Liver (tissue), 8 donors: ENCODE measurements at regions not wholly inside any gene's neighbourhood (a gene's known extent, or its start where the extent isn't known, plus 50 kb on each side); places are given as distances from the start of the nearest gene placed in this dataset.
A peak's percentile ranks its signal among the peaks of the same experiment; 100 is the strongest.

Experiments
- DNase-seq: peaks from one replicate; pipeline ENCODE4 v3.0.0-alpha.2; 2017; ENCODE audit warnings: low spot score
- H3K27ac ChIP-seq, 2 donors: one replicate each; pipeline ENCODE4 v1.7.0; 2013; ENCODE audit warnings: inconsistent platforms in 2 of 2, low read length in 2 of 2, control low read depth in 1 of 2, low read depth in 1 of 2, mild to moderate bottlenecking in 1 of 2
- H3K27me3 ChIP-seq, 4 donors: one replicate each; pipeline versions ENCODE4 v1.6.1 to v1.7.0; 2013; ENCODE audit warnings: low read length in 3 of 4, inconsistent platforms in 1 of 4, mild to moderate bottlenecking in 1 of 4, moderate library complexity in 1 of 4; ENCODE audit not compliant: control insufficient read depth in 4 of 4, insufficient read depth in 4 of 4
- H3K36me3 ChIP-seq, 4 donors: one replicate each; pipeline versions ENCODE4 v1.6.1 to v1.7.0; 2013; ENCODE audit warnings: low read length in 3 of 4, mild to moderate bottlenecking in 3 of 4, low read depth in 1 of 4, moderate library complexity in 1 of 4; ENCODE audit not compliant: control insufficient read depth in 4 of 4, insufficient read depth in 3 of 4
- H3K4me1 ChIP-seq, 4 donors: one replicate each; pipeline versions ENCODE4 v1.6.1 to v1.7.0; 2013; ENCODE audit warnings: low read length in 3 of 4, mild to moderate bottlenecking in 3 of 4, moderate library complexity in 1 of 4; ENCODE audit not compliant: control insufficient read depth in 4 of 4, insufficient read depth in 4 of 4
- H3K4me3 ChIP-seq, 3 donors: one replicate each; pipeline versions ENCODE4 v1.6.1 to v1.7.0; 2013; ENCODE audit warnings: low read length in 3 of 3, control low read depth in 1 of 3, low read depth in 1 of 3, mild to moderate bottlenecking in 1 of 3
- H3K9ac ChIP-seq, 2 donors: one replicate each; pipeline ENCODE4 v1.7.0; 2013; ENCODE audit warnings: low read length in 2 of 2, mild to moderate bottlenecking in 2 of 2, moderate library complexity in 2 of 2, control low read depth in 1 of 2, low read depth in 1 of 2
- H3K9me3 ChIP-seq, 4 donors: one replicate each; pipeline versions ENCODE4 v1.6.1 to v1.7.0; 2013; ENCODE audit warnings: low read length in 3 of 4; ENCODE audit not compliant: control insufficient read depth in 4 of 4
- ATF3 ChIP-seq: IDR thresholded peaks from 2 replicates; pipeline ENCODE4 v1.6.1; 2016; ENCODE audit warnings: antibody characterized with exemption
- CTCF ChIP-seq: fragments of 150-350 bp; IDR thresholded peaks from 2 replicates; pipeline ENCODE4 v1.5.1; 2017; ENCODE audit warnings: improper control_type of control experiment, low read depth, low read length; ENCODE audit not compliant: missing input control
- EGR1 ChIP-seq, 2 donors: IDR thresholded peaks; 2 replicates each; pipeline ENCODE4 v1.6.1; 2016 to 2018; ENCODE audit warnings: antibody characterized with exemption in 2 of 2, low read depth in 2 of 2
- FOXA1 ChIP-seq: IDR thresholded peaks from 2 replicates; pipeline ENCODE4 v1.6.1; 2016; ENCODE audit warnings: antibody characterized with exemption
- FOXA2 ChIP-seq: IDR thresholded peaks from 2 replicates; pipeline ENCODE4 v1.6.1; 2016; ENCODE audit warnings: antibody characterized with exemption
- GABPA ChIP-seq, 2 donors: IDR thresholded peaks in 1 of 2; conservative IDR thresholded peaks in 1 of 2; 2 replicates each; pipeline ENCODE4 v1.6.1; 2016; ENCODE audit warnings: antibody characterized with exemption in 2 of 2, mild to moderate bottlenecking in 1 of 2, moderate library complexity in 1 of 2
- HNF4A ChIP-seq, 2 donors: conservative IDR thresholded peaks; 2 replicates each; pipeline ENCODE4 v1.6.1; 2016; ENCODE audit warnings: antibody characterized with exemption in 2 of 2, mild to moderate bottlenecking in 2 of 2
- HNF4G ChIP-seq: IDR thresholded peaks from 2 replicates; pipeline ENCODE4 v1.6.1; 2016; ENCODE audit warnings: antibody characterized with exemption
- JUND ChIP-seq, 2 donors: IDR thresholded peaks; 2 replicates each; pipeline ENCODE4 v1.6.1; 2016; ENCODE audit warnings: antibody characterized with exemption in 2 of 2
- MAX ChIP-seq: IDR thresholded peaks from 2 replicates; pipeline ENCODE4 v1.6.1; 2016; ENCODE audit warnings: antibody characterized with exemption
- NR2F2 ChIP-seq: IDR thresholded peaks from 2 replicates; pipeline ENCODE4 v1.6.1; 2016; ENCODE audit warnings: antibody characterized with exemption
- RAD21 ChIP-seq, 2 donors: IDR thresholded peaks; 2 replicates each; pipeline ENCODE4 v1.6.1; 2016; ENCODE audit warnings: antibody characterized with exemption in 2 of 2, mild to moderate bottlenecking in 2 of 2
- REST ChIP-seq: IDR thresholded peaks from 2 replicates; pipeline ENCODE4 v1.6.1; 2016; ENCODE audit warnings: antibody characterized with exemption, mild to moderate bottlenecking
- RXRA ChIP-seq, 2 donors: IDR thresholded peaks; 2 replicates each; pipeline ENCODE4 v1.6.1; 2017 to 2018; ENCODE audit warnings: antibody characterized with exemption in 2 of 2, mild to moderate bottlenecking in 1 of 2
- SP1 ChIP-seq: IDR thresholded peaks from 2 replicates; pipeline ENCODE4 v1.6.1; 2018; ENCODE audit warnings: antibody characterized with exemption, mild to moderate bottlenecking
- TAF1 ChIP-seq: conservative IDR thresholded peaks from 2 replicates; pipeline ENCODE4 v1.6.1; 2016; ENCODE audit warnings: antibody characterized with exemption, mild to moderate bottlenecking
- YY1 ChIP-seq: IDR thresholded peaks from 2 replicates; pipeline ENCODE4 v1.6.1; 2016; ENCODE audit warnings: antibody characterized with exemption, mild to moderate bottlenecking
- WGBS: extraction: QIAGEN DNeasy Blood & Tissue Kit; methylation state at CpG from one replicate; pipeline ENCODE4 v1.1.7; 2013; 5-methylcytosine and 5-hydroxymethylcytosine counted together
- TF ChIP-seq, protein P1 (sequence below): IDR thresholded peaks from 2 replicates; pipeline ENCODE4 v1.6.1; 2016; ENCODE audit warnings: antibody characterized with exemption
- donor health status: healthy.
- donor health status: healthy.
- donor health status: healthy.
- donor health status: healthy.
- donor health status: healthy.

DNA sequence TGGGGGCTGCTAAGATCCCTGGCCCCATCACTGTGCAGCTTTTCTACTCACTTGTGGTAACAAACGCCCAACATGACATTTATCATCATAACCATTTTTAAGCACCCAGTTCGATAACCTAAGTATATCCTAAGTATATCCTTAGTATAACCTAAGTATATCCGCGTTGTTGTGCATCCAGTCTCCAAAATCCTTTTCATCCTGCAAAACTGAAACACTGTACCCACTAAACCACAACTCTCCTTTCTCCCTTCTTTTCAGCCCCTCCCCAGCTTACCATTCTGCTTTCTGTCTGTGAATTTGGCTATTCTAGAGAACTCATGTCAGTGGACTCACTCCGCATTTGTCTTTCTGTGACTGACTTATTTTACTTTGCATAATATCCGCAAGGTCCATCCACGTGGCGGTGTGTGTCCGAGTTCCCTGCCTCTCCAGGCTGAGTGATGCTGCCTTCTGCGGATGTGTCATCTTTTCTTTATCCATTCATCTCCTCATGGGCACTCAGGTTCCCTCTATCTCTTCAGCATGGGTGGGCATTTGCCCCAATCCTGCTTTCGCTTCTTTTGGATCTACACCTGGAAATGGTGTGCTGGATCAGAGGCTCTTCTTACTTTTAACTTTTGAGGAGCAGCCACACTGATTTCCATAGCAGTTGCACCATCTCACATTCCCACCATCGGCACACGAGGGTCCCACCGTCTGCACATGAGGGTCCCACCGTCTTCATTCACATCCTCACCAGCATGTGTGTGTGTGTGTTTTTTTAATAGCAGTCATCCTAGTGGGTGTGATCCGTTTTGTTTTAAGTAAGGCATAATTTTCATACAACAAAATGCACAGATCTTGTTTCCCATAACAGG lies 82.4 kb upstream of the CLDN5 start:
- H3K27me3 ChIP-seq: no peaks in the 10 kb centered on the region
- TF ChIP-seq HNF4G: no peak
- no peak for TF ChIP-seq JUND (IDR thresholded peaks at IDR 0.05)
- WGBS: 92% methylated on average over 16 of the region's 16 CpGs
- H3K27ac ChIP-seq: peak overlapping the region; percentile 88 to 98
- H3K9me3 ChIP-seq: no peaks in the 10 kb centered on the region
- H3K9ac ChIP-seq: peak overlapping the region in 1 of 2 donors; percentile 66
- peaks cover 12 to 46% (median 25%) of the 10 kb centered on the region in 4 donors for H3K4me1 ChIP-seq
- no peak for DNase-seq
- H3K4me3 ChIP-seq: peak overlapping the region in 1 of 3 donors; percentile 15
- H3K36me3 ChIP-seq: no peaks in the 10 kb centered on the region

- DNase-seq: peak; percentile 55
- Histone ChIP-seq H3K27me3 (no peaks in the 10 kb centered on the region), H3K4me3 (peak overlapping the region in 1 of 3 donors; percentile 15), H3K9me3 (no peaks in the 10 kb centered on the region), H3K36me3 (no peaks in the 10 kb centered on the region), H3K4me1 (peaks cover 12 to 46% (median 25%) of the 10 kb centered on the region in 4 donors), H3K9ac (peak overlapping the region in 1 of 2 donors; percentile 66), H3K27ac (peak overlapping the region; percentile 88 to 98)
- WGBS: 22% methylated on average over 25 of the region's 25 CpGs
- TF ChIP-seq SP1 (peak; percentile 100), EGR1 (IDR thresholded peaks at IDR 0.05; ENCODE audit: low read depth in 2 of 2) (peak; percentile 33 to 75), HNF4A (conservative IDR thresholded peaks at IDR 0.05) (peak; percentile 67 to 84), FOXA2 (peak; percentile 88), RAD21 (IDR thresholded peaks at IDR 0.05) (peak; percentile 34 to 52), GABPA (IDR thresholded peaks at IDR 0.05 in 1 of 2, conservative IDR thresholded peaks at IDR 0.05 in 1 of 2) (peak; percentile 51 to 75), CTCF (no peak), NR2F2 (no peak), RXRA (IDR thresholded peaks at IDR 0.05) (peak; percentile 92 to 97), JUND (IDR thresholded peaks at IDR 0.05) (peak; percentile 80 to 87), FOXA1 (peak; percentile 93), REST (peak; percentile 90), ATF3 (peak; percentile 87), MAX (peak; percentile 98), HNF4G (peak; percentile 53), TAF1 (peak; percentile 61), YY1 (peak; percentile 88)
- TF ChIP-seq, protein P1, sequence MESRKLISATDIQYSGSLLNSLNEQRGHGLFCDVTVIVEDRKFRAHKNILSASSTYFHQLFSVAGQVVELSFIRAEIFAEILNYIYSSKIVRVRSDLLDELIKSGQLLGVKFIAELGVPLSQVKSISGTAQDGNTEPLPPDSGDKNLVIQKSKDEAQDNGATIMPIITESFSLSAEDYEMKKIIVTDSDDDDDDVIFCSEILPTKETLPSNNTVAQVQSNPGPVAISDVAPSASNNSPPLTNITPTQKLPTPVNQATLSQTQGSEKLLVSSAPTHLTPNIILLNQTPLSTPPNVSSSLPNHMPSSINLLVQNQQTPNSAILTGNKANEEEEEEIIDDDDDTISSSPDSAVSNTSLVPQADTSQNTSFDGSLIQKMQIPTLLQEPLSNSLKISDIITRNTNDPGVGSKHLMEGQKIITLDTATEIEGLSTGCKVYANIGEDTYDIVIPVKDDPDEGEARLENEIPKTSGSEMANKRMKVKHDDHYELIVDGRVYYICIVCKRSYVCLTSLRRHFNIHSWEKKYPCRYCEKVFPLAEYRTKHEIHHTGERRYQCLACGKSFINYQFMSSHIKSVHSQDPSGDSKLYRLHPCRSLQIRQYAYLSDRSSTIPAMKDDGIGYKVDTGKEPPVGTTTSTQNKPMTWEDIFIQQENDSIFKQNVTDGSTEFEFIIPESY: peak; percentile 95
Measured at GRCh38 chr22:19607192-19608002, 83.2 kb upstream of the CLDN5 start.
